Left lobe of liver (tissue), 2 donors: ENCODE measurements at regions not wholly inside any gene's neighbourhood (a gene's known extent, or its start where the extent isn't known, plus 50 kb on each side); places are given as distances from the start of the nearest gene placed in this dataset.
"Not testable (repeated sequence)": the region's sequence is repeated elsewhere in the genome, so short reads cannot be mapped to it uniquely, and the experiment has no call there.

Experiments
- ATAC-seq: fragments of 200-7000 bp; cut with Tn5 transposase; one replicate; pipeline ENCODE4 v1.9.1; 2020; ENCODE audit warnings: mild to moderate bottlenecking, moderate library complexity
- DNase-seq: peaks from one replicate; pipeline ENCODE4 v3.0.0-alpha.2; 2020; ENCODE audit warnings: low spot score
- donor health status: DM: no; HTN: no; CAD: no; lungs with moderate emphysema.
- donor health status: DM: no; HTN: yes; CAD: no.

- peak; percentile 24 for DNase-seq
- ATAC-seq: not testable (repeated sequence)
These were observed 117.1 kb upstream of the SERF1B start for GRCh38 chr5:69907941-69908340.

GRCh38 chr5:69913771-69914170 lies 111.3 kb upstream of the SERF1B start:
- DNase-seq: peak; percentile 11
- ATAC-seq: not testable (repeated sequence)
